GM10266 (cell line): ENCODE measurements at regions not wholly inside any gene's neighbourhood (a gene's known extent, or its start where the extent isn't known, plus 50 kb on each side); places are given as distances from the start of the nearest gene placed in this dataset.

Experiments used
- DNase-seq: peaks from one replicate; pipeline ENCODE4 v3.0.0; 2012; ENCODE audit errors: extremely low spot score
- CTCF ChIP-seq: IDR thresholded peaks from 2 replicates; pipeline ENCODE4 v1.5.1; 2012; ENCODE audit warnings: mild to moderate bottlenecking, low read depth; ENCODE audit not compliant: control insufficient read depth, insufficient read depth; ENCODE audit errors: missing control alignments

GRCh38 chr2:445896-446295 is 158.0 kb upstream of the ALKAL2 start:
- no peak for DNase-seq
- no peak for TF ChIP-seq CTCF

GRCh38 chr2:444937-445884 is 157.3 kb upstream of the ALKAL2 start:
- TF ChIP-seq CTCF: no peak
- no peak for DNase-seq

GRCh38 chr2:443741-444140 is 155.8 kb upstream of the ALKAL2 start:
- TF ChIP-seq CTCF: no peak

GRCh38 chr2:443216-443615 is 155.3 kb upstream of the ALKAL2 start:
- DNase-seq: no peak
- no peak for TF ChIP-seq CTCF

More at GRCh38 chr2:443741-444140, 155.8 kb upstream of the ALKAL2 start:
- DNase-seq: no peak

- DNase-seq: no peak
- no peak for TF ChIP-seq CTCF
Measured at GRCh38 chr2:441258-442022, 153.5 kb upstream of the ALKAL2 start.

GRCh38 chr2:440403-440740 is 152.5 kb upstream of the ALKAL2 start:
- no peak for TF ChIP-seq CTCF

GRCh38 chr2:439556-440402 is 151.9 kb upstream of the ALKAL2 start:
- no peak for TF ChIP-seq CTCF
- DNase-seq: no peak

More at GRCh38 chr2:440403-440740, 152.5 kb upstream of the ALKAL2 start:
- no peak for DNase-seq
